ENCODE measurements at regions not wholly inside any gene's neighbourhood (a gene's known extent, or its start where the extent isn't known, plus 50 kb on each side); places are given as distances from the start of the nearest gene placed in this dataset.

DNA sequence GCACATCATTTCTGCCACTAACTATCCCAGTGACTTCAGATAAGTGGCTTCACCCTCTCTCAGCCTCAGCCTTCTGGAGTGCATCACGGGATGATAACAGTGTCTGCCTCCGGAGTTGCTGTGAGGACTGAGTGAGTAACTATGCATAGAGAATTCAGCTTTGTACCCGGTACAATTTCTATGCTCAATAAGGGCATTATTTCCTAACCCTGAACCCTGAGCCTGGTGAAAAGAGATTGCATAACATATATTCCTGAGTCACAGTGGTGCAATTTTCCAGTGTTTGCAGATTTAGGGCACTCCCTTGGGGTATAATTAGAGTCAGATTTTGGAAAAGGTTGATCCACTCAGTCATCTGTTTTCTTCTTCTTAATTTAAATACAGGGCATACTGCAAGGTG lies 181.1 kb downstream of the PTPN11 start:
- TF ChIP-seq, protein P1, sequence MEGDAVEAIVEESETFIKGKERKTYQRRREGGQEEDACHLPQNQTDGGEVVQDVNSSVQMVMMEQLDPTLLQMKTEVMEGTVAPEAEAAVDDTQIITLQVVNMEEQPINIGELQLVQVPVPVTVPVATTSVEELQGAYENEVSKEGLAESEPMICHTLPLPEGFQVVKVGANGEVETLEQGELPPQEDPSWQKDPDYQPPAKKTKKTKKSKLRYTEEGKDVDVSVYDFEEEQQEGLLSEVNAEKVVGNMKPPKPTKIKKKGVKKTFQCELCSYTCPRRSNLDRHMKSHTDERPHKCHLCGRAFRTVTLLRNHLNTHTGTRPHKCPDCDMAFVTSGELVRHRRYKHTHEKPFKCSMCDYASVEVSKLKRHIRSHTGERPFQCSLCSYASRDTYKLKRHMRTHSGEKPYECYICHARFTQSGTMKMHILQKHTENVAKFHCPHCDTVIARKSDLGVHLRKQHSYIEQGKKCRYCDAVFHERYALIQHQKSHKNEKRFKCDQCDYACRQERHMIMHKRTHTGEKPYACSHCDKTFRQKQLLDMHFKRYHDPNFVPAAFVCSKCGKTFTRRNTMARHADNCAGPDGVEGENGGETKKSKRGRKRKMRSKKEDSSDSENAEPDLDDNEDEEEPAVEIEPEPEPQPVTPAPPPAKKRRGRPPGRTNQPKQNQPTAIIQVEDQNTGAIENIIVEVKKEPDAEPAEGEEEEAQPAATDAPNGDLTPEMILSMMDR (IDR thresholded peaks at IDR 0.05), result no peak
- TF ChIP-seq POLR2A (IDR thresholded peaks at IDR 0.05) (no peak), EP300 (IDR thresholded peaks at IDR 0.05) (peak in 1 of 4 donors; percentile 38), POLR2AphosphoS5 (IDR thresholded peaks at IDR 0.05) (no peak)

All from upper lobe of left lung (tissue), 4 donors.